SH-SY5Y (cell line): ENCODE measurements at regions not wholly inside any gene's neighbourhood (a gene's known extent, or its start where the extent isn't known, plus 50 kb on each side); places are given as distances from the start of the nearest gene placed in this dataset.

Source experiments
- GATA2 ChIP-seq: IDR thresholded peaks from 2 replicates; pipeline ENCODE4 v1.6.1; 2011; ENCODE audit warnings: mild to moderate bottlenecking, low read depth, low read length
- GATA3 ChIP-seq: IDR thresholded peaks from 2 replicates; pipeline ENCODE4 v1.6.1; 2011; ENCODE audit warnings: low read depth, mild to moderate bottlenecking, low read length, moderate library complexity

DNA sequence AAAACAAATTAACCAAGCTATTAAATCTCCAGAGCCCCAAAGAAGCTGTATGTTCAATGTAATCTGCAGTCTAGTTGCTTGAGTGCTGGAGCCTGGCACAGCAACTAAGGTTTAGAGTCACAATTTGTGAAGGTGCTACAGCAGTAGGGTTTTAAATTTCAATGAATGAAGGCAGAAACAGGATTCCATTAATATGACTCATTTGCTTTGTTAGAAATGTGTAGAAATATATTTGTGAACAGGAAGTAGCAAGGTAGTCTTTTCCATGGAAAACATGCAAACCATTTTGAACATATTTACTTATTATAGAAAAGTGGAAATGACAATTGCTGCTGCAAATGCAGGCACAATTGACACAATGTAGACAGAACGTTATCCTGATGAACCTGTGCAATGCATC lies 149.0 kb upstream of the STEAP4 start:
- TF ChIP-seq GATA2 (no peak), GATA3 (no peak)
